ENCODE measurements at regions not wholly inside any gene's neighbourhood (a gene's known extent, or its start where the extent isn't known, plus 50 kb on each side); places are given as distances from the start of the nearest gene placed in this dataset.

- WGBS (ENCODE audit: insufficient coverage, low coverage, missing lambda C conversion rate): under 1% methylated on average over 15 of the region's 39 CpGs
- peak overlapping the region; percentile 49; the same call in 1 of the 3 replicates for H3K27ac ChIP-seq (ENCODE audit: extremely low read depth, low read depth, low read length)
- TF ChIP-seq ZNF512 (tag; IDR thresholded peaks at IDR 0.05): no peak
- peak; percentile 86 for TF ChIP-seq MGA (IDR thresholded peaks at IDR 0.05)
- 0 out of 2 replicates have a peak, but pooled peaks have one; percentile 12 for TF ChIP-seq ZEB2 (IDR thresholded peaks at IDR 0.05)
- peak; percentile 36 for TF ChIP-seq RBBP5 (IDR thresholded peaks at IDR 0.05; ENCODE audit: borderline replicate concordance, insufficient read depth, low read length, poor library complexity, severe bottlenecking)
- no peak for TF ChIP-seq ELF2 (CRISPR knock-in tag; IDR thresholded peaks at IDR 0.05)
- peak; percentile 90; the same call in 1 of the 2 replicates for TF ChIP-seq ZNF511 (CRISPR knock-in tag; IDR thresholded peaks at IDR 0.05)
- TF ChIP-seq SRSF7 (optimal IDR thresholded peaks at IDR 0.05; ENCODE audit: low read depth, low read length): no peak
Observed at GRCh38 chr2:8583400-8584173, 98.3 kb upstream of the ID2 start.

More at GRCh38 chr2:8583400-8584173, 98.3 kb upstream of the ID2 start:
- ChIA-PET CTCF (ENCODE audit: low intra/inter-chr PET ratio) (no interaction called here), POLR2A (interaction anchor here (1.0 to 5.3 kb wide), 5 partner anchors 8 to 98 kb away, joined by 3 to 33 read pairs (median 5); partner anchors contain the start of gene ID2)
- H3K4me2 ChIP-seq (ENCODE audit: insufficient read depth, low read length): peak overlapping the region; percentile 59
- H4K20me1 ChIP-seq (replicated peaks; ENCODE audit: control insufficient read depth, insufficient read depth, low read length): no peaks in the 10 kb centered on the region
- in situ Hi-C loops (cut with MboI) (no loop called here), intact Hi-C loops (cut with micrococcal nuclease) (loop anchor here (5.0 kb wide), 1 partner anchor 56 kb away; no protein-coding TSS in a partner anchor)
- H3K9me1 ChIP-seq (ENCODE audit: control insufficient read depth, insufficient read depth, low read length): no peaks in the 10 kb centered on the region
- peaks cover 3 to 31% of the 10 kb centered on the region in 2 experiments; a peak in 3 of 5 replicates for H3K27me3 ChIP-seq (ENCODE audit: control insufficient read depth in 2 of 2, insufficient read depth in 2 of 2, low read length in 2 of 2)
- H3K9ac ChIP-seq (ENCODE audit: insufficient read depth in 1 of 2, low read depth in 2 of 2, low read length in 2 of 2): peak overlapping the region; percentile 24 to 70; a peak in 3 of 4 replicates
- H3K79me2 ChIP-seq (ENCODE audit: control insufficient read depth, insufficient read depth, low read length): no peaks in the 10 kb centered on the region
- ATAC-seq: peak; percentile 99
- no peaks in the 10 kb centered on the region for H3K9me3 ChIP-seq (replicated peaks; ENCODE audit: control insufficient read depth, insufficient read depth, low read depth, low read length)
- peaks cover 19 to 47% of the 10 kb centered on the region in 2 experiments for H3K4me1 ChIP-seq (replicated peaks in 1 of 2; ENCODE audit: control insufficient read depth in 2 of 2, insufficient read depth in 2 of 2, low read length in 2 of 2)
- peak; percentile 94 for FAIRE-seq
- DNase-seq (ENCODE audit: extremely low read depth in 1 of 4, low spot score in 3 of 4): peak; percentile 97 to 99 (median 99)
- peak overlapping the region; percentile 96 for H2AFZ ChIP-seq (ENCODE audit: low read depth, low read length)
- H3K36me3 ChIP-seq (ENCODE audit: control insufficient read depth, insufficient read depth, low read length): no peaks in the 10 kb centered on the region
- BruUV-seq (replicated peaks): no TSS peak
- H3K4me3 ChIP-seq: no peak overlapping the region

All from K562 (cell line).